ENCODE measurements at regions not wholly inside any gene's neighbourhood (a gene's known extent, or its start where the extent isn't known, plus 50 kb on each side); places are given as distances from the start of the nearest gene placed in this dataset.

DNA sequence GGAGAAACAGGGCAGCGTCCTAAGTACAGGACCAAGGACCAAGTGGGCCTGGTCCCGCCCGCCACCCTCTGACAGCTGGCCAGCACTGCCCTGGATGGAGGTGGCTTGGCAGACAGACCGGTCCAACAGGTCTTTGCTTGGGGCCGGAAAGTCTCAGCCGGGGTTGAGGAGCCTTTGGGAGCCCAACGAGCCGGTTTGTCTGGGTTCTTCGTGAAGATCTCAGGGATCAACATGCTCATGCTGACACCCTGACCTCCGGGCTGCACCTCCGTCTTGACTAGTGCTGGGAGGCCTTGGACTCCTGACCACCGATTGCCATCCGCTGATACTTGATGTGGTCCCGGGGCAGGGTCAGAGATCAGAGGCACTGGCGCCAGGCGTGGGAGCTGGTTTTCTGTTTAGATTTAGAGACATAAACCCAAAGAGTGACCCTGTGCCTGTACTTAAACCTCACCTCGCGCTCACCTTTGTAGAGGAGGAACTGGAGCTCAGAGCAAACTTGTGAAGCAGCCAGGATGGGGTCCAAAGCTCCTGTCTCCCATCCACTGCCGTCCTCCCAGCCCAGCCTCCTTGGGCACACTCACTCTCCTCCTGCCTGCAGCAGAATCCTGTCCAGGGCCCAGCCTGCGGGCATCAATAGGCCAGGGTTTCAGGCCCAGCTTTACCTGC lies 92.1 kb upstream of the GSE1 start (continued):
- TF ChIP-seq, protein P1, sequence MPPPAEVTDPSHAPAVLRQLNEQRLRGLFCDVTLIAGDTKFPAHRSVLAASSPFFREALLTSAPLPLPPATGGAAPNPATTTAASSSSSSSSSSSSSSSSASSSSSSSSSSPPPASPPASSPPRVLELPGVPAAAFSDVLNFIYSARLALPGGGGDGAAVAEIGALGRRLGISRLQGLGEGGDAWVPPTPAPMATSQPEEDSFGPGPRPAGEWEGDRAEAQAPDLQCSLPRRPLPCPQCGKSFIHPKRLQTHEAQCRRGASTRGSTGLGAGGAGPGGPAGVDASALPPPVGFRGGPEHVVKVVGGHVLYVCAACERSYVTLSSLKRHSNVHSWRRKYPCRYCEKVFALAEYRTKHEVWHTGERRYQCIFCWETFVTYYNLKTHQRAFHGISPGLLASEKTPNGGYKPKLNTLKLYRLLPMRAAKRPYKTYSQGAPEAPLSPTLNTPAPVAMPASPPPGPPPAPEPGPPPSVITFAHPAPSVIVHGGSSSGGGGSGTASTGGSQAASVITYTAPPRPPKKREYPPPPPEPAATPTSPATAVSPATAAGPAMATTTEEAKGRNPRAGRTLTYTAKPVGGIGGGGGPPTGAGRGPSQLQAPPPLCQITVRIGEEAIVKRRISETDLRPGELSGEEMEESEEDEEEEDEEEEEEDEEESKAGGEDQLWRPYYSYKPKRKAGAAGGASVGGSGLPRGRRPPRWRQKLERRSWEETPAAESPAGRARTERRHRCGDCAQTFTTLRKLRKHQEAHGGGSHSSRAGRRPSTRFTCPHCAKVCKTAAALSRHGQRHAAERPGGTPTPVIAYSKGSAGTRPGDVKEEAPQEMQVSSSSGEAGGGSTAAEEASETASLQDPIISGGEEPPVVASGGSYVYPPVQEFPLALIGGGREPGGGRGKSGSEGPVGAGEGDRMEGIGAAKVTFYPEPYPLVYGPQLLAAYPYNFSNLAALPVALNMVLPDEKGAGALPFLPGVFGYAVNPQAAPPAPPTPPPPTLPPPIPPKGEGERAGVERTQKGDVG (CRISPR knock-in tag; IDR thresholded peaks at IDR 0.05; ENCODE audit: borderline replicate concordance): no peak
- TF ChIP-seq PITX1 (CRISPR knock-in tag; IDR thresholded peaks at IDR 0.05) (peak; percentile 91), ZSCAN9 (CRISPR knock-in tag; IDR thresholded peaks at IDR 0.05; ENCODE audit: borderline replicate concordance) (no peak), ZNF775 (CRISPR knock-in tag; IDR thresholded peaks at IDR 0.05; ENCODE audit: borderline replicate concordance) (no peak), FOXP1 (IDR thresholded peaks at IDR 0.05) (no peak), FOXP1 (CRISPR knock-in tag; IDR thresholded peaks at IDR 0.05) (peak; percentile 19; the same call in 1 of the 2 replicates), NKX3-1 (CRISPR knock-in tag; IDR thresholded peaks at IDR 0.05) (0 out of 2 replicates have a peak, but pooled peaks have one; percentile 66), ZNF12 (CRISPR knock-in tag; IDR thresholded peaks at IDR 0.05) (no peak), ZNF850 (CRISPR knock-in tag; conservative IDR thresholded peaks at IDR 0.05) (no peak), ZNF367 (CRISPR knock-in tag; IDR thresholded peaks at IDR 0.05; ENCODE audit: borderline replicate concordance) (no peak), KDM3A (CRISPR knock-in tag; IDR thresholded peaks at IDR 0.05; ENCODE audit: low read depth) (peak; percentile 70; the same call in 1 of the 2 replicates), HNF4A (CRISPR knock-in tag; IDR thresholded peaks at IDR 0.05) (peak; percentile 97), HES4 (CRISPR knock-in tag; IDR thresholded peaks at IDR 0.05; ENCODE audit: borderline replicate concordance) (no peak), ETV6 (CRISPR knock-in tag; conservative IDR thresholded peaks at IDR 0.05) (no peak), ZNF792 (CRISPR knock-in tag; IDR thresholded peaks at IDR 0.05) (no peak; the same call in 1 of the 2 replicates), MTA1 (CRISPR knock-in tag; IDR thresholded peaks at IDR 0.05; ENCODE audit: borderline replicate concordance) (peak; percentile 99), PCBP1 (IDR thresholded peaks at IDR 0.05; ENCODE audit: borderline replicate concordance, low read depth, low read length) (no peak), PPARG (CRISPR knock-in tag; conservative IDR thresholded peaks at IDR 0.05) (peak; percentile 69)
- TF ChIP-seq, protein P2, sequence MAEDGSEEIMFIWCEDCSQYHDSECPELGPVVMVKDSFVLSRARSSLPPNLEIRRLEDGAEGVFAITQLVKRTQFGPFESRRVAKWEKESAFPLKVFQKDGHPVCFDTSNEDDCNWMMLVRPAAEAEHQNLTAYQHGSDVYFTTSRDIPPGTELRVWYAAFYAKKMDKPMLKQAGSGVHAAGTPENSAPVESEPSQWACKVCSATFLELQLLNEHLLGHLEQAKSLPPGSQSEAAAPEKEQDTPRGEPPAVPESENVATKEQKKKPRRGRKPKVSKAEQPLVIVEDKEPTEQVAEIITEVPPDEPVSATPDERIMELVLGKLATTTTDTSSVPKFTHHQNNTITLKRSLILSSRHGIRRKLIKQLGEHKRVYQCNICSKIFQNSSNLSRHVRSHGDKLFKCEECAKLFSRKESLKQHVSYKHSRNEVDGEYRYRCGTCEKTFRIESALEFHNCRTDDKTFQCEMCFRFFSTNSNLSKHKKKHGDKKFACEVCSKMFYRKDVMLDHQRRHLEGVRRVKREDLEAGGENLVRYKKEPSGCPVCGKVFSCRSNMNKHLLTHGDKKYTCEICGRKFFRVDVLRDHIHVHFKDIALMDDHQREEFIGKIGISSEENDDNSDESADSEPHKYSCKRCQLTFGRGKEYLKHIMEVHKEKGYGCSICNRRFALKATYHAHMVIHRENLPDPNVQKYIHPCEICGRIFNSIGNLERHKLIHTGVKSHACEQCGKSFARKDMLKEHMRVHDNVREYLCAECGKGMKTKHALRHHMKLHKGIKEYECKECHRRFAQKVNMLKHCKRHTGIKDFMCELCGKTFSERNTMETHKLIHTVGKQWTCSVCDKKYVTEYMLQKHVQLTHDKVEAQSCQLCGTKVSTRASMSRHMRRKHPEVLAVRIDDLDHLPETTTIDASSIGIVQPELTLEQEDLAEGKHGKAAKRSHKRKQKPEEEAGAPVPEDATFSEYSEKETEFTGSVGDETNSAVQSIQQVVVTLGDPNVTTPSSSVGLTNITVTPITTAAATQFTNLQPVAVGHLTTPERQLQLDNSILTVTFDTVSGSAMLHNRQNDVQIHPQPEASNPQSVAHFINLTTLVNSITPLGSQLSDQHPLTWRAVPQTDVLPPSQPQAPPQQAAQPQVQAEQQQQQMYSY (CRISPR knock-in tag; IDR thresholded peaks at IDR 0.05): 0 out of 2 replicates have a peak, but pooled peaks have one; percentile 38
- TF ChIP-seq, protein P3, sequence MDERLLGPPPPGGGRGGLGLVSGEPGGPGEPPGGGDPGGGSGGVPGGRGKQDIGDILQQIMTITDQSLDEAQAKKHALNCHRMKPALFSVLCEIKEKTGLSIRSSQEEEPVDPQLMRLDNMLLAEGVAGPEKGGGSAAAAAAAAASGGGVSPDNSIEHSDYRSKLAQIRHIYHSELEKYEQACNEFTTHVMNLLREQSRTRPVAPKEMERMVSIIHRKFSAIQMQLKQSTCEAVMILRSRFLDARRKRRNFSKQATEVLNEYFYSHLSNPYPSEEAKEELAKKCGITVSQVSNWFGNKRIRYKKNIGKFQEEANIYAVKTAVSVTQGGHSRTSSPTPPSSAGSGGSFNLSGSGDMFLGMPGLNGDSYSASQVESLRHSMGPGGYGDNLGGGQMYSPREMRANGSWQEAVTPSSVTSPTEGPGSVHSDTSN (CRISPR knock-in tag; IDR thresholded peaks at IDR 0.05): no peak
- TF ChIP-seq, protein P4, sequence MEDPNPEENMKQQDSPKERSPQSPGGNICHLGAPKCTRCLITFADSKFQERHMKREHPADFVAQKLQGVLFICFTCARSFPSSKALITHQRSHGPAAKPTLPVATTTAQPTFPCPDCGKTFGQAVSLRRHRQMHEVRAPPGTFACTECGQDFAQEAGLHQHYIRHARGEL (CRISPR knock-in tag; IDR thresholded peaks at IDR 0.05): 0 out of 2 replicates have a peak, but pooled peaks have one; percentile 46
